ENCODE measurements at regions not wholly inside any gene's neighbourhood (a gene's known extent, or its start where the extent isn't known, plus 50 kb on each side); places are given as distances from the start of the nearest gene placed in this dataset.

- TF ChIP-seq CTCF (IDR thresholded peaks at IDR 0.05) (no peak), ZFX (IDR thresholded peaks at IDR 0.05; ENCODE audit: borderline replicate concordance) (no peak)
- no peak overlapping the region for H3K27ac ChIP-seq
Observed at GRCh38 chr7:13152755-13153154, 465.3 kb downstream of the ARL4A start.

DNA sequence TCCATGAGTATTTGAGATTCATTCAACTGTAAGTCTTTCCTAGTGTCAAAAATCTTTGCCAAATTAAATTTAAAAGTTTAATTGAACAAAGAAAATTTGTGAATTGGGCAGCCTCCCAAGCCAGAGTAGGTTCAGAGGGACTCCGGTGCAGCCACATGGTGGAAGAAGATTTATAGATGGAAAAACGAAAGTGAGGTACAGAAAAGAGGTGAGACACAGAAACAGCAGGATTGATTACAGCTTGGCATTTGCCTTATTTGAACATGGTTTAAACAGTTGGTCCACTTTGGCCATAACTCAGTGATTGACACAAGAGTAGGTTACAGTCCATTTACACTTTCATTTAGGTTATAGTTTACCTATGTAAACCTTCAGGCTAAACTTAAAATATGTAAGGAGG is 465.8 kb downstream of the ARL4A start:
- TF ChIP-seq CTCF (IDR thresholded peaks at IDR 0.05) (no peak), ZFX (IDR thresholded peaks at IDR 0.05; ENCODE audit: borderline replicate concordance) (no peak)
- H3K27ac ChIP-seq: no peak overlapping the region

- TF ChIP-seq CTCF (IDR thresholded peaks at IDR 0.05) (no peak), ZFX (IDR thresholded peaks at IDR 0.05; ENCODE audit: borderline replicate concordance) (no peak)
Observed at GRCh38 chr7:13153742-13154141, 466.3 kb downstream of the ARL4A start.

DNA sequence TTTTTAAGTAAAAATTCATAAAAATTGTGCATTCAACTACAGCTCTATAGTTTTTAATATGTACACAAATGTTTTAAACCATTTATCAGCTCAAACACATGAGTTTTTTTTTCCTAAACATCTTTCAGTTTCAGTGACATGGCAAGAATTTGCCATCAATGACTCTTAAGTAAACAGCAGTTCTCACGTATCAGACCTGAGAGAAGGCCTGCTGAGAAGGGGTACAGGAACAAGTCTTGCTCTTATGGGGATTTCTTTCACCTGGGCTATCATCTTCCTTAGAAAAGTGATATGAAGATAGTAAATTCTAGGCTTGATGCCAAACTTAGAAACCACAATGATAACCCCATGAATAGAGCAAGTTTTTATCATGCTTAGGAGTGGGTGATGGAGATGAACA is 467.8 kb downstream of the ARL4A start:
- TF ChIP-seq ZFX (IDR thresholded peaks at IDR 0.05; ENCODE audit: borderline replicate concordance): no peak
- no peak for TF ChIP-seq CTCF (IDR thresholded peaks at IDR 0.05)
- H3K27ac ChIP-seq: no peak overlapping the region

More at GRCh38 chr7:13153742-13154141, 466.3 kb downstream of the ARL4A start:
- H3K27ac ChIP-seq: no peak overlapping the region

DNA sequence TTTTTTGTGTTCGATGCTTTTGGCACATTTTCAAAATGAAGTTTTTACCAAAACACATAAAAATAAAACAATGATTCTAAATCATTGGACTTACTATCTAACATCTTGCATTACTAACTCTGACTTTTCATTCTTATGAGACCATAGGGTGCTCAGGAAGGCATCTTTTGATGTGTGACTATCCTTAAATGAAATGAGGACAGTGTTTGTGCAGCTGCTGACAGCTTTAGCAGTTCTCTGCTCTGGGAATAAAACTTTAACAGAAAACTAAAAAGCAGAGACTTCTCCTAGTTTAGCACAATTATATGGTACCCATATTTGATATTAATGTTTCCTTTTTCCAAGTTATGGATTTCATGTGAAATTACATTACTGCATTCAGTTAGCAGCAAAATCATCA is 471.6 kb downstream of the ARL4A start:
- no peak overlapping the region for H3K27ac ChIP-seq
- no peak for TF ChIP-seq ZFX (IDR thresholded peaks at IDR 0.05; ENCODE audit: borderline replicate concordance)
- no peak for TF ChIP-seq CTCF (IDR thresholded peaks at IDR 0.05)

DNA sequence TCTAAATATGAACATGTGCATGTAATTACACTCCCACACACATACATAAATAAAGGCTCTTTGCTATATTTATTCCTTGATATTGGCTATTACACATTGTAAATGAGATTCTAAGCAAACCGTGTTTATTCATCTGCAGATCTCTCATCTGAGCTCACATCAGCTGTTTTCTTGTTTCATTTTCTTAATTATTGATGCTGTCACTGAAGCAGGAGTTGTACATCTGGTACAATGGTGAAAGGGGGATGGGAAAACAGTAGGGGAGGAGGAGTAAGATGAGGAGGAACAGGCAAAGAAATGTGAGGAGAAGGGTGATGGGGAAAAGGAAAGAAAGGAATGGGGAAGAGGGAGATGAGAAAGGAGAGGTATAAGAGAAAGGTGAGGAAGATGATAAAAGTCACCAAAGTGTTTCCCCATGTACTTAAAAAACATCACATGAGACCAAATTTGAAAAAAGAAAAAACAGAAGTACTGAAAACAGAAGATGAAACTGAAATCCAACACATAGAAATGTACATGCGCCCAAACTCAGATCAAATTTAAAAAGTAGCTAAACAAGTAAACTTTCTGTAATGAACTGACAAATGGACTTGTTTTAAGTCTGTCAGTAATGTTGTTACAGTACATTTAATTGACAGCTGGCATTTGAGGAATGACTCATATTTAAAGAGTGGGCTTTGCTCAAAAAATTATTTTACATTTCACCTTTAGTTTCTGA is 472.2 kb downstream of the ARL4A start:
- H3K27ac ChIP-seq: no peak overlapping the region
- TF ChIP-seq CTCF (IDR thresholded peaks at IDR 0.05) (no peak), ZFX (IDR thresholded peaks at IDR 0.05; ENCODE audit: borderline replicate concordance) (no peak)

GRCh38 chr7:13161125-13161524 is 473.7 kb downstream of the ARL4A start:
- H3K27ac ChIP-seq: no peak overlapping the region
- TF ChIP-seq ZFX (IDR thresholded peaks at IDR 0.05; ENCODE audit: borderline replicate concordance): no peak
- TF ChIP-seq CTCF (IDR thresholded peaks at IDR 0.05): no peak

Data from 22Rv1 (cell line).